ENCODE measurements at regions not wholly inside any gene's neighbourhood (a gene's known extent, or its start where the extent isn't known, plus 50 kb on each side); places are given as distances from the start of the nearest gene placed in this dataset.
A peak's percentile ranks its signal among the peaks of the same experiment; 100 is the strongest.

DNA sequence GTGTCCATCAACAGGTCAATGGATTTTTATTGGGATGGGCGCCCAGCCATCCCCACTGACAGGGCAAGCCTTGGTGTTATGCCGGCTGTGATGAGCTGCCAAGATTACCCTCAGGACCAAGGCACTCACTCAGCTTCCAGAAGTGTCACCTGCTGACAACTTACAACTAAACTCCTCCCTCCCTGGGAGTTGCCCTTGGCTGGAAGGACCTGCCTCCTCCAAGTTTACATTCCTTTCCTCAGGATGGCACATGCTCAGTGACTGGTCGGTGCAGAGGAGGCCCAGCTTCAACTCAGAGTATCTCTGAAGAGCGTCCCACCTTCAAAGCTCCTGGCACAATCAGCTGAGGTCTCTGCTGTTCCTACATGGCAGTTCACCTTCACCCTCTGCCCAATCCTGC is 52.5 kb upstream of the ZBTB43 start:
- H3K36me3 ChIP-seq (ENCODE audit: control insufficient read depth in 1 of 2, insufficient read depth in 2 of 2, low read length in 2 of 2): no peaks in the 10 kb centered on the region
- BruUV-seq (replicated peaks): no TSS peak
- POLR2A ChIA-PET: no interaction called here
- no peak overlapping the region for H2AFZ ChIP-seq (ENCODE audit: low read depth, low read length, poor library complexity, severe bottlenecking)
- no peaks in the 10 kb centered on the region for H4K20me1 ChIP-seq (ENCODE audit: insufficient read depth)
- no peak overlapping the region for H3K4me3 ChIP-seq (replicated peaks in 1 of 2; ENCODE audit: low read depth in 1 of 2, low read length in 2 of 2)
- RAD21 ChIA-PET (ENCODE audit: low non-redundant PET in 1 of 2, low total read pairs in 2 of 2, uncharacterized antibody in 2 of 2, unreplicated experiment in 2 of 2): no interaction called here
- TF ChIP-seq POLR2A (IDR thresholded peaks at IDR 0.05; ENCODE audit: borderline replicate concordance, extremely low read depth, insufficient read depth, insufficient read length): no peak
- TF ChIP-seq FOSL1 (IDR thresholded peaks at IDR 0.05; ENCODE audit: low read depth): no peak
- no peak for TF ChIP-seq TCF7L2 (IDR thresholded peaks at IDR 0.05; ENCODE audit: borderline replicate concordance, extremely low read depth, insufficient read depth, insufficient read length)
- TF ChIP-seq CEBPB (IDR thresholded peaks at IDR 0.05; ENCODE audit: low read depth): no peak
- H3K27ac ChIP-seq (ENCODE audit: low read depth, low read length): no peak overlapping the region
- no peaks in the 10 kb centered on the region for H3K4me1 ChIP-seq (ENCODE audit: control insufficient read depth in 1 of 2, insufficient read depth in 2 of 2, low read length in 2 of 2)
- no peaks in the 10 kb centered on the region for H3K9me2 ChIP-seq (ENCODE audit: insufficient read depth)
- DNase-seq (ENCODE audit: low read depth, low spot score) (no peak), ATAC-seq (peak; percentile 72)
- no peaks in the 10 kb centered on the region for H3K79me2 ChIP-seq (ENCODE audit: insufficient read depth, low read length)
- intact Hi-C loops (cut with micrococcal nuclease): no loop called here
- H3K9ac ChIP-seq (ENCODE audit: low read length): no peak overlapping the region
- CTCF ChIA-PET: no interaction called here
- H3K27me3 ChIP-seq (ENCODE audit: insufficient read depth, low read length): no peaks in the 10 kb centered on the region; the same call in 1 of the 2 replicates
- H3K9me3 ChIP-seq (ENCODE audit: control insufficient read depth in 1 of 2, insufficient read depth in 1 of 2, low read depth in 1 of 2, low read length in 2 of 2): no peaks in the 10 kb centered on the region
- no peak overlapping the region for H3K4me2 ChIP-seq (ENCODE audit: low read length)

DNA sequence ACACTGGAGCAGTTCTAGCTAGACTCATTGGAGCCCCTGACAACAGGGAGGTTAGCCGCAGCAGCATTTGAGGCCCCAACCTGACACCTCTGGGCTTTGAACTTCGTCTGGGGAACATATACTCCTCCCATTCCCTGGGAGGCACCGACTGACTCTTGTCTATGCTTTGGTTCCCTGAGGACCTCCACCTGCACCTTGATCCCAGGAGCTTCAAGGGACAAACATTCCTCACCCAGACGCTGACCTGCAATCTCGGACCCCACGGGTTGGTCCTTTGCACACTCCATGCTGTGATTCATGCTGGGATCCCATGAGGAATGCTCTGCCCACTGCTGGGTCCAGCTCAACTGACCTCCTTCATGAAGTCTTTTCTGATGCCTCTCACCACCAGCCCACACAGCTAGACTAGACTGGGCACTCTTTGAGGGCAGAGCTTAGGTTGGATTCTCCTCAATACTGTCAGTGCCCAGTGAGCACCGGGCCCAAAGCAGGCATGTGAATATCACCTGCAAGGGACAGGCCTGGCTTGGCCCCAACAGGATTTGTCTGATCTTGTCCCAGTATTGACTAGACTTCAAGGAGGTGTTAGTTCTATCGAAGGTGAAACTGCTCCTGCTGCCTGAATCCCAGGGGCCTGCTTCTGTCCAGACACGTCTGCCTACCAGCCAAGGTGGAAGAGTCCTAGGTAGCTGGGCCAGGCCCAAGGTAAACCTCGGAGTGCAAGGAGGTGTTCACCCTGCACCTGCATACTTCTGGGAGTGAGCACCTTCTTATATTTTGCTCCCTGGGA is 51.8 kb upstream of the ZBTB43 start:
- no peak overlapping the region for H2AFZ ChIP-seq (ENCODE audit: low read depth, low read length, poor library complexity, severe bottlenecking)
- RAD21 ChIA-PET (ENCODE audit: low non-redundant PET in 1 of 2, low total read pairs in 2 of 2, uncharacterized antibody in 2 of 2, unreplicated experiment in 2 of 2): no interaction called here
- H3K27ac ChIP-seq (ENCODE audit: low read depth, low read length): no peak overlapping the region
- no peak overlapping the region for H3K9ac ChIP-seq (ENCODE audit: low read length)
- H4K20me1 ChIP-seq (ENCODE audit: insufficient read depth): no peaks in the 10 kb centered on the region
- POLR2A ChIA-PET: no interaction called here
- no peaks in the 10 kb centered on the region for H3K9me3 ChIP-seq (ENCODE audit: control insufficient read depth in 1 of 2, insufficient read depth in 1 of 2, low read depth in 1 of 2, low read length in 2 of 2)
- no peaks in the 10 kb centered on the region for H3K36me3 ChIP-seq (ENCODE audit: control insufficient read depth in 1 of 2, insufficient read depth in 2 of 2, low read length in 2 of 2)
- DNase-seq (ENCODE audit: low read depth, low spot score) (no peak), ATAC-seq (no peak)
- intact Hi-C loops (cut with micrococcal nuclease): no loop called here
- TF ChIP-seq JUND (IDR thresholded peaks at IDR 0.05) (no peak), POLR2AphosphoS5 (IDR thresholded peaks at IDR 0.05; ENCODE audit: low read depth, low read length) (no peak), SP1 (IDR thresholded peaks at IDR 0.05; ENCODE audit: low read depth) (no peak), CBX3 (IDR thresholded peaks at IDR 0.05; ENCODE audit: low read depth) (no peak), POLR2A (IDR thresholded peaks at IDR 0.05; ENCODE audit: borderline replicate concordance, extremely low read depth, insufficient read depth, insufficient read length) (no peak), CEBPB (IDR thresholded peaks at IDR 0.05; ENCODE audit: low read depth) (no peak), EZH2 (IDR thresholded peaks at IDR 0.05) (no peak)
- TF ChIP-seq, protein P1, sequence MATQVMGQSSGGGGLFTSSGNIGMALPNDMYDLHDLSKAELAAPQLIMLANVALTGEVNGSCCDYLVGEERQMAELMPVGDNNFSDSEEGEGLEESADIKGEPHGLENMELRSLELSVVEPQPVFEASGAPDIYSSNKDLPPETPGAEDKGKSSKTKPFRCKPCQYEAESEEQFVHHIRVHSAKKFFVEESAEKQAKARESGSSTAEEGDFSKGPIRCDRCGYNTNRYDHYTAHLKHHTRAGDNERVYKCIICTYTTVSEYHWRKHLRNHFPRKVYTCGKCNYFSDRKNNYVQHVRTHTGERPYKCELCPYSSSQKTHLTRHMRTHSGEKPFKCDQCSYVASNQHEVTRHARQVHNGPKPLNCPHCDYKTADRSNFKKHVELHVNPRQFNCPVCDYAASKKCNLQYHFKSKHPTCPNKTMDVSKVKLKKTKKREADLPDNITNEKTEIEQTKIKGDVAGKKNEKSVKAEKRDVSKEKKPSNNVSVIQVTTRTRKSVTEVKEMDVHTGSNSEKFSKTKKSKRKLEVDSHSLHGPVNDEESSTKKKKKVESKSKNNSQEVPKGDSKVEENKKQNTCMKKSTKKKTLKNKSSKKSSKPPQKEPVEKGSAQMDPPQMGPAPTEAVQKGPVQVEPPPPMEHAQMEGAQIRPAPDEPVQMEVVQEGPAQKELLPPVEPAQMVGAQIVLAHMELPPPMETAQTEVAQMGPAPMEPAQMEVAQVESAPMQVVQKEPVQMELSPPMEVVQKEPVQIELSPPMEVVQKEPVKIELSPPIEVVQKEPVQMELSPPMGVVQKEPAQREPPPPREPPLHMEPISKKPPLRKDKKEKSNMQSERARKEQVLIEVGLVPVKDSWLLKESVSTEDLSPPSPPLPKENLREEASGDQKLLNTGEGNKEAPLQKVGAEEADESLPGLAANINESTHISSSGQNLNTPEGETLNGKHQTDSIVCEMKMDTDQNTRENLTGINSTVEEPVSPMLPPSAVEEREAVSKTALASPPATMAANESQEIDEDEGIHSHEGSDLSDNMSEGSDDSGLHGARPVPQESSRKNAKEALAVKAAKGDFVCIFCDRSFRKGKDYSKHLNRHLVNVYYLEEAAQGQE (IDR thresholded peaks at IDR 0.05; ENCODE audit: low read depth): no peak
- TF ChIP-seq, protein P2, sequence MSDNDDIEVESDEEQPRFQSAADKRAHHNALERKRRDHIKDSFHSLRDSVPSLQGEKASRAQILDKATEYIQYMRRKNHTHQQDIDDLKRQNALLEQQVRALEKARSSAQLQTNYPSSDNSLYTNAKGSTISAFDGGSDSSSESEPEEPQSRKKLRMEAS (IDR thresholded peaks at IDR 0.05): no peak
- no peaks in the 10 kb centered on the region; the same call in 1 of the 2 replicates for H3K27me3 ChIP-seq (ENCODE audit: insufficient read depth, low read length)
- BruUV-seq (replicated peaks): no TSS peak
- no peaks in the 10 kb centered on the region for H3K79me2 ChIP-seq (ENCODE audit: insufficient read depth, low read length)
- H3K4me3 ChIP-seq (replicated peaks in 1 of 2; ENCODE audit: low read depth in 1 of 2, low read length in 2 of 2): no peak overlapping the region
- no peaks in the 10 kb centered on the region for H3K4me1 ChIP-seq (ENCODE audit: control insufficient read depth in 1 of 2, insufficient read depth in 2 of 2, low read length in 2 of 2)
- no peak overlapping the region for H3K4me2 ChIP-seq (ENCODE audit: low read length)
- no peaks in the 10 kb centered on the region for H3K9me2 ChIP-seq (ENCODE audit: insufficient read depth)
- CTCF ChIA-PET: no interaction called here

All from HCT116 (cell line).